ENCODE measurements at regions not wholly inside any gene's neighbourhood (a gene's known extent, or its start where the extent isn't known, plus 50 kb on each side); places are given as distances from the start of the nearest gene placed in this dataset.

DNA sequence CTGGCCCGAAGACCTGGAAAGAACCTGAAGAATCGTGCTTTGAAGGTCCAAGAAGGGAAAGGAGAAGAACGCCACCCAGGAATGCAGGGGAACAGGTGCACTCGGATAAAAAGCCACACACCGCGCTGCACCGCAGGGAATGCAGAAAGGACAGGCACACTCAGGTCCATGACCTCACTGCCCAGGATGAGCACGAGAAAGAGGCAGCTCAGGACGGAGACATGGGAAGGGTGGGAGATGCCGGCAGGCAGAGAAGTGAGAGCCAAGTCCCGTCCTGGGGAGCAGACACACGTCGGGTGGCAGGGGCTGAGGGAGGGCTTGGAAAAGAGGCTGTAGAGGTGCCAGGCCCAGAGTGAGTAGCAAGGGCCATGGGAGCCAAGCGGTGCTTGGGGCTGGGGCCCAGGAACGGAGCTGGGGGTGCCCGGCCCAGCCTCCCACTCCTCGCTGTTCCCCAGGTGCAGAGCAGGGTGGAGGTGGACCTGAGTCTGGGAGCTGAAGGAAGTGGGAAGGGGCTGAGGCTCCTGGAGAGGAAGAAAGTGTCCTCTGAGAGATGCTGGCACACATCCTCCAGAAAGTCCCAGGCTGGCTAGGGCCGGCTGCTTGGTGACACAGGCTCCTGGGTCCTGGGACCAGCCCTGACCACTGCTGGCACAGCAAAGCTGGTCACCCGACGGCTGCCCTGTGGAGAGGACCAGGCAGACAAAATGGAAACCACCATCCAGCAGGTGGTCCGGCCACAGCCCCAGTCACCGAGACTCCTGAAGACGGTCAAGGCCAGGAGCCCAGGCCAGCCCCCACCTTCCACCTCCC, 91.3 kb downstream of the PSMB1 start:
- H2BK120ac ChIP-seq (ENCODE audit: low read depth, low read length) = no peak overlapping the region
- H3K79me1 ChIP-seq (ENCODE audit: low read length) = no peaks in the 10 kb centered on the region
- no peak overlapping the region for H3K4ac ChIP-seq (ENCODE audit: low read depth, low read length)
- no peak for DNase-seq
- WGBS (ENCODE audit: extremely low coverage, insufficient coverage, low lambda C conversion rate) = no CpG with 5 or more reads among the region's 23 CpGs
- no peak overlapping the region for H3K4me3 ChIP-seq (ENCODE audit: low read length)
- no peak overlapping the region for H3K18ac ChIP-seq (ENCODE audit: low read length)
- H3K9ac ChIP-seq (ENCODE audit: low read length) = no peak overlapping the region
- no peak overlapping the region for H3K4me2 ChIP-seq (ENCODE audit: low read length)
- H3K79me2 ChIP-seq (ENCODE audit: control insufficient read depth, insufficient read depth, low read length) = no peaks in the 10 kb centered on the region
- no peaks in the 10 kb centered on the region for H3K27me3 ChIP-seq (ENCODE audit: insufficient read depth, low read length, poor library complexity)
- no peak overlapping the region for H2BK15ac ChIP-seq (replicated peaks; ENCODE audit: low read depth)
- H2AK5ac ChIP-seq (ENCODE audit: low read length) = no peak overlapping the region
- no peak overlapping the region for H3K23ac ChIP-seq (ENCODE audit: low read length)
- H4K8ac ChIP-seq (ENCODE audit: low read depth, low read length) = no peak overlapping the region
- H3K4me1 ChIP-seq (ENCODE audit: control insufficient read depth, low read depth, low read length) = no peaks in the 10 kb centered on the region
- no peak overlapping the region for H3K56ac ChIP-seq (ENCODE audit: low read length)
- no peaks in the 10 kb centered on the region for H3K36me3 ChIP-seq (ENCODE audit: control insufficient read depth, insufficient read depth, low read length)
- no peak overlapping the region for H4K5ac ChIP-seq (ENCODE audit: low read length)
- no peak overlapping the region for H3K27ac ChIP-seq (ENCODE audit: low read depth, low read length)
- H2BK5ac ChIP-seq (ENCODE audit: low read length) = no peak overlapping the region

DNA sequence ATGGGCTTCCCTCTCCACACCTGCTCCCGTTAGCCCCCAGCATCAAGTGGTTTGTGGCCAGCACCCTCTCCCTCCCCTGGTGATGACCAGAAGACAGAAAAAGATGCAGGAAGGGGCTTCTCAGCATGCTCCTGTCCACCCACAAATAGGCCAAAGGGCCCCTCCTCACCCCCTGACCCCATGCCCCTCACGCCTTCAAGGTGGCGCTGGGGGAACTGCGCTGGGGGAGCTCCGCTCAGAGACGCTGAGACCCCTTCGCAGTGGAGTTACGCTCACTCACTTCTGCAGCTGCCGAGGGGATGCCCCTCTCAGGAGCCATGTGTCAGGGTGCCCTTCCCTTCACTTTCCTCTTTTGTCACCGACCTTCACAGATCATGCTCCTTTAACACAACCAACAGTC, 92.0 kb downstream of the PSMB1 start:
- no peaks in the 10 kb centered on the region for H3K4me1 ChIP-seq (ENCODE audit: control insufficient read depth, low read depth, low read length)
- H3K4me3 ChIP-seq (ENCODE audit: low read length) = no peak overlapping the region
- H2BK120ac ChIP-seq (ENCODE audit: low read depth, low read length) = no peak overlapping the region
- H2AK5ac ChIP-seq (ENCODE audit: low read length) = no peak overlapping the region
- no peak overlapping the region for H2BK15ac ChIP-seq (replicated peaks; ENCODE audit: low read depth)
- H3K9ac ChIP-seq (ENCODE audit: low read length) = no peak overlapping the region
- no peak overlapping the region for H3K23ac ChIP-seq (ENCODE audit: low read length)
- H2BK5ac ChIP-seq (ENCODE audit: low read length) = no peak overlapping the region
- no peak overlapping the region for H3K4me2 ChIP-seq (ENCODE audit: low read length)
- H3K56ac ChIP-seq (ENCODE audit: low read length) = no peak overlapping the region
- H3K79me1 ChIP-seq (ENCODE audit: low read length) = no peaks in the 10 kb centered on the region
- no peaks in the 10 kb centered on the region for H3K36me3 ChIP-seq (ENCODE audit: control insufficient read depth, insufficient read depth, low read length)
- no peak for DNase-seq
- H3K79me2 ChIP-seq (ENCODE audit: control insufficient read depth, insufficient read depth, low read length) = no peaks in the 10 kb centered on the region
- no peaks in the 10 kb centered on the region for H3K27me3 ChIP-seq (ENCODE audit: insufficient read depth, low read length, poor library complexity)
- H3K4ac ChIP-seq (ENCODE audit: low read depth, low read length) = no peak overlapping the region
- no peak overlapping the region for H3K18ac ChIP-seq (ENCODE audit: low read length)
- WGBS (ENCODE audit: extremely low coverage, insufficient coverage, low lambda C conversion rate) = no CpG with 5 or more reads among the region's 10 CpGs
- H4K5ac ChIP-seq (ENCODE audit: low read length) = no peak overlapping the region
- H4K8ac ChIP-seq (ENCODE audit: low read depth, low read length) = no peak overlapping the region
- no peak overlapping the region for H3K27ac ChIP-seq (ENCODE audit: low read depth, low read length)

DNA sequence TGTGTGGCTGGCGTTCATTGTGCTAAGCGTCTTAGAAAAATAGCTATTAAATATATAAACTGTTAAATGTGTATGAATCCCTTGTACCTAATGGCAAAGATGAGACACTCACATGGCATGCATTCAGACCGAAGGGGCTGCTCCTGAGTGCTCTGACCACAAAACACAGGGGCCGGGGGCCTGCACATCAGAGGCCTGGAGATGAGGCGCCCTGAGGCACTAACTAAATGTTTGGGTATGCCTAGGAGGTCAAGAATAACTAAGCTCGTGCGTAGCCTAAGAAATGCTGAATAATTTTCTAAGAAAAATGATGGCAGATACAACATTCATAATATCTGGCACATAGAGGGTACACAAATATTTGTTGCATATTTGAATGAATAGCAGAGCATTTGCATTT, 92.5 kb downstream of the PSMB1 start:
- H3K56ac ChIP-seq (ENCODE audit: low read length) = no peak overlapping the region
- no peaks in the 10 kb centered on the region for H3K27me3 ChIP-seq (ENCODE audit: insufficient read depth, low read length, poor library complexity)
- H3K79me1 ChIP-seq (ENCODE audit: low read length) = no peaks in the 10 kb centered on the region
- WGBS (ENCODE audit: extremely low coverage, insufficient coverage, low lambda C conversion rate) = no CpG with 5 or more reads among the region's 7 CpGs
- no peak overlapping the region for H3K23ac ChIP-seq (ENCODE audit: low read length)
- no peaks in the 10 kb centered on the region for H3K36me3 ChIP-seq (ENCODE audit: control insufficient read depth, insufficient read depth, low read length)
- no peak overlapping the region for H2BK5ac ChIP-seq (ENCODE audit: low read length)
- H2BK120ac ChIP-seq (ENCODE audit: low read depth, low read length) = no peak overlapping the region
- no peak overlapping the region for H3K18ac ChIP-seq (ENCODE audit: low read length)
- no peak overlapping the region for H3K9ac ChIP-seq (ENCODE audit: low read length)
- H3K4ac ChIP-seq (ENCODE audit: low read depth, low read length) = no peak overlapping the region
- DNase-seq = no peak
- no peak overlapping the region for H3K4me3 ChIP-seq (ENCODE audit: low read length)
- H3K27ac ChIP-seq (ENCODE audit: low read depth, low read length) = no peak overlapping the region
- no peaks in the 10 kb centered on the region for H3K4me1 ChIP-seq (ENCODE audit: control insufficient read depth, low read depth, low read length)
- no peak overlapping the region for H2BK15ac ChIP-seq (replicated peaks; ENCODE audit: low read depth)
- no peak overlapping the region for H4K5ac ChIP-seq (ENCODE audit: low read length)
- no peak overlapping the region for H4K8ac ChIP-seq (ENCODE audit: low read depth, low read length)
- H2AK5ac ChIP-seq (ENCODE audit: low read length) = no peak overlapping the region
- H3K79me2 ChIP-seq (ENCODE audit: control insufficient read depth, insufficient read depth, low read length) = no peaks in the 10 kb centered on the region
- H3K4me2 ChIP-seq (ENCODE audit: low read length) = no peak overlapping the region

DNA sequence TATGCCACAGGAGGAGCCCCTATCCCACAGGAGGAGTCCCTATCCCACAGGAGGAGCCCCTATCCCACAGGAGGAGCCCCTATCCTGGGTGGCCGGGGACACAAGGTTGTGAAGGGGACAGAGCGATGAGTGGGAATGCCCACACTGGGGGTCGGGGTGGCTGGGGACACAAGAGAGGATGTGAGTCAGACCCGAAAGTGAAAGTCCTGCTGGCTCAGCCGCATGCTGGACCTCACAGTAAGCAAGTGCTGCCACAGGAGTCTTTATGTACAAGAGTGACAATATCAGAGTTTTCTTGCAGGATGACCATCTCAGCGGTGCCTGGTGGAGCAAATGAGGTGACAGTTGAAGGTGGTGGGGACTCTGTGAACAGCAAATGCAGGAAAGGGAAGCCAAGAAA, 93.7 kb downstream of the PSMB1 start:
- Histone ChIP-seq H3K9ac (ENCODE audit: low read length) (no peak overlapping the region), H3K4ac (ENCODE audit: low read depth, low read length) (no peak overlapping the region), H3K27ac (ENCODE audit: low read depth, low read length) (no peak overlapping the region), H2AK5ac (ENCODE audit: low read length) (no peak overlapping the region), H3K23ac (ENCODE audit: low read length) (no peak overlapping the region), H3K27me3 (ENCODE audit: insufficient read depth, low read length, poor library complexity) (no peaks in the 10 kb centered on the region), H3K18ac (ENCODE audit: low read length) (no peak overlapping the region), H3K79me2 (ENCODE audit: control insufficient read depth, insufficient read depth, low read length) (no peaks in the 10 kb centered on the region), H3K56ac (ENCODE audit: low read length) (no peak overlapping the region), H3K36me3 (ENCODE audit: control insufficient read depth, insufficient read depth, low read length) (no peaks in the 10 kb centered on the region), H4K5ac (ENCODE audit: low read length) (no peak overlapping the region), H2BK5ac (ENCODE audit: low read length) (no peak overlapping the region), H2BK120ac (ENCODE audit: low read depth, low read length) (no peak overlapping the region), H3K79me1 (ENCODE audit: low read length) (no peaks in the 10 kb centered on the region), H3K4me1 (ENCODE audit: control insufficient read depth, low read depth, low read length) (no peaks in the 10 kb centered on the region), H4K8ac (ENCODE audit: low read depth, low read length) (no peak overlapping the region), H3K4me3 (ENCODE audit: low read length) (no peak overlapping the region), H2BK15ac (replicated peaks; ENCODE audit: low read depth) (no peak overlapping the region), H3K4me2 (ENCODE audit: low read length) (no peak overlapping the region)
- DNase-seq = no peak
- no CpG with 5 or more reads among the region's 6 CpGs for WGBS (ENCODE audit: extremely low coverage, insufficient coverage, low lambda C conversion rate)

DNA sequence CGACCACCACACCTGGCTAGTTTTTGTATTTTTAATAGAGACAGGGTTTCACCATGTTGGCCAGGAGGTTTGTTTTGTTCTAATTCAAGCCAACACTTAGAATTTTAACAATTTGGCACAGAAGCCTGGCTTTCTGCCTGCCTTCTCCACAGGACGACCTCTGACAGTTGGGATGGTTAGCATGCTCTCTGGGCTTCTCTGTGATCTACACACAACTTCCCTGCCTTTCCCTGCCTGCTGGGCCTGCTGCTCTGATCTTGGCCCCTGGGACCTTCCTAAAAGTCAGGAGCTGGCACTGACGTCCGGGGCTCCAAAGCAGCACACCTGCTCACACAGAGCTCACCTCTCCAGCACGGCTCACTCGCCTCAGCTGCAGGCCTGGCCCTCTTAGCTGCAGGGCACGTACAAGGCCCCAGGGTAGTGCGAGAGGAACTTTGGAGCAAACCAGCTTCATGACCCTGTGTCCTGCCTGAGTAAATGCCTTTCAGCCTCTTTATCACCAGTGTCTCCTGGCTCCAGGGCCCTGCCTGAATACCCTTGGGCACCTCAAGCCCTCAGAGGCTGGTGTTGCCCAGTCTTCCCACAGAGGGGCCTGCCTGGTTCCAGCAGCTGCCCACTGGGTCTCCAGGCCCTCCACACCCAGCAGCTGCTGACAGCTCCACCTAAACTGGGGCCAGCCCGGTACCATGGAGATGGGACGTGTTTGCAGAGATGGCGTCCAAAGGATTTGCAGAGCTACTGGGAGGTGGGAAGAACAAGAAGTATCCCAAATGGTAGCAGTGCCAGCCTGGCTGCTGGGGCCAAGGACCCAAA, 96.0 kb downstream of the PSMB1 start:
- Histone ChIP-seq H3K4me3 (ENCODE audit: low read length) (no peak overlapping the region), H3K56ac (ENCODE audit: low read length) (no peak overlapping the region), H3K27me3 (ENCODE audit: insufficient read depth, low read length, poor library complexity) (no peaks in the 10 kb centered on the region), H2BK15ac (replicated peaks; ENCODE audit: low read depth) (no peak overlapping the region), H4K8ac (ENCODE audit: low read depth, low read length) (no peak overlapping the region), H2AK5ac (ENCODE audit: low read length) (no peak overlapping the region), H2BK120ac (ENCODE audit: low read depth, low read length) (no peak overlapping the region), H3K79me2 (ENCODE audit: control insufficient read depth, insufficient read depth, low read length) (no peaks in the 10 kb centered on the region), H3K4me1 (ENCODE audit: control insufficient read depth, low read depth, low read length) (no peaks in the 10 kb centered on the region), H3K23ac (ENCODE audit: low read length) (no peak overlapping the region), H3K79me1 (ENCODE audit: low read length) (no peaks in the 10 kb centered on the region), H4K5ac (ENCODE audit: low read length) (no peak overlapping the region), H3K27ac (ENCODE audit: low read depth, low read length) (no peak overlapping the region), H3K4ac (ENCODE audit: low read depth, low read length) (no peak overlapping the region), H3K36me3 (ENCODE audit: control insufficient read depth, insufficient read depth, low read length) (no peaks in the 10 kb centered on the region), H3K9ac (ENCODE audit: low read length) (no peak overlapping the region), H3K4me2 (ENCODE audit: low read length) (no peak overlapping the region), H2BK5ac (ENCODE audit: low read length) (no peak overlapping the region), H3K18ac (ENCODE audit: low read length) (no peak overlapping the region)
- no peak for DNase-seq
- WGBS (ENCODE audit: extremely low coverage, insufficient coverage, low lambda C conversion rate) = no CpG with 5 or more reads among the region's 11 CpGs

Measured in mesendoderm (in vitro differentiated cells).